Left lobe of liver (tissue), 2 donors: ENCODE measurements at regions not wholly inside any gene's neighbourhood (a gene's known extent, or its start where the extent isn't known, plus 50 kb on each side); places are given as distances from the start of the nearest gene placed in this dataset.

Source experiments
- ATAC-seq: fragments of 200-7000 bp; cut with Tn5 transposase; one replicate; pipeline ENCODE4 v1.9.1; 2020; ENCODE audit warnings: mild to moderate bottlenecking, moderate library complexity
- DNase-seq: peaks from one replicate; pipeline ENCODE4 v3.0.0-alpha.2; 2020; ENCODE audit warnings: low spot score
- donor health status: DM: no; HTN: no; CAD: no; lungs with moderate emphysema.
- donor health status: DM: no; HTN: yes; CAD: no.

DNA sequence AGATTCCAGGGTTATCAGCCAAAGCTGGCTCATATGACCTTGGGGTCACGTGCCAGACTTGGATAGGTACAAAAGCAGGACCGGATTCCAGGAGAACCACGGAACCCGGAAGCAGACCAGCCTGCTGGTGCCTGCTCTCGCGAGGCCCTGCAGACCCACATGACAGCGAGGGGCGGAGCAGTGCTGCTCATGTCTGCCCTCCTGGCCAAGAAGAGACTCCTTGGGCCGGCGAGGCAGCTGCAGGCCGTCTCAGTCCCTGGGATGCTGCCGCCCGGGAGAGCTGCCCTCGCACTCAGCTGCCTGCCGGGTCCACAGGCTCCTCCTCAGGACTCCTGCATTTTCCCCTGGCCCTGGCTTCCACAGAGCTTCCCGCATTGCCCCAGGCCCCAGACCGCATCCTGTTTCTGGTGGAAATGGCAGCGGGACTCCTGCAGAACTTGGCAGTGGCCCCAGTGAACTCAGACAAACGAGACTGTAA lies 739.5 kb downstream of the SOCS6 start:
- DNase-seq (no peak), ATAC-seq (no peak)

DNA sequence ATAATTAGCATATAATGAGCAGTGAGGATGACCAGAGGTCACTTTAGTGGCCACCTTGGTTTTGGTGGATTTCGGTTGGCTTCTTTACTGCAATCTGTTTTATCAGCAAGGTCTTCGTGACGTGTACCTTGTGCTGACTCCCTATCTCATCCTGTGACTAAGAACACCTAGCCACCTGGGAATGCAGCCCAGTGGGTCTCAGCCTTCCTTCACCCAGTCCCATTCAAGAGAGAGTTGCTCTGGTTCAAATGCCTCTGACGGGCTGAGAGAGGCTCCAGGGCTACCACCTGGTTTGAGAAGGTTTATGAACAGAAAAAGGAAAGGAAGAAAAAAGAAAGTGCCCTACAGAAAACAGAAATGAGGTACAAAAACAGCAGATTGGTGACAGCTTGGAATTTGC lies 738.7 kb downstream of the SOCS6 start:
- DNase-seq (no peak), ATAC-seq (no peak)

DNA sequence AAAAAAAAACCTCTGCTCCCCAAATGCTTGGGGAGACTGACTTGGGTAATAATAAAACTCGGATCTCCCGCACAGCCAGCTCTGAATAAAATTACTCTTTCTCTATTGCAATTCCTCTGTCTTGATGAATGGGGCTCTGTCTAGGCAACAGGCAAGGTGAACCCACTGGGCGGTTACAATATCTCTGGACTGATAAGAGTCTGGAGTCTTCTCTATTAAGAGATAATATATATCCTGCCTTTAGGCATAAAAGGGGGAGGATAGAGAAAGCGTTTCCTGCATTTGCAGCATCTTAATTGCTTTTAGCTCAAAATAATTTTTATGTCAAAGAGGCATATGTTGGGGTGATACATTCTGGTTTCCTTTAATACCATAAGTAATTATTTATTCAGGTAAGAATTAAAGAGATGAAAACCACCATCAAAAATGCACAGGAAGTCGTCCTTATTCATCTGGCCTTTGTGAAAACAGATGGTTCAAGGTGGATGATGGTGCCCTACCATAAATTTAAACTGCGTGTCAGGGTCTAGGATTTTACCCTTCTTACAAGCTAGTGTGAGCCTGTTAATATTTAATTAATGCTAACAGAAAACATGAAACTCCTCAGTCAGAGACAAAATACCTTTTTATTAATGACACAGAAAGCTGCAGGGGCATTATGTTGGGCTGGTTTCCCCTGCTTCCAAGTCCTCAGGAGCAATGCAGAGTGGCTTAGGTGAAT lies 736.8 kb downstream of the SOCS6 start:
- ATAC-seq (no peak), DNase-seq (no peak)

DNA sequence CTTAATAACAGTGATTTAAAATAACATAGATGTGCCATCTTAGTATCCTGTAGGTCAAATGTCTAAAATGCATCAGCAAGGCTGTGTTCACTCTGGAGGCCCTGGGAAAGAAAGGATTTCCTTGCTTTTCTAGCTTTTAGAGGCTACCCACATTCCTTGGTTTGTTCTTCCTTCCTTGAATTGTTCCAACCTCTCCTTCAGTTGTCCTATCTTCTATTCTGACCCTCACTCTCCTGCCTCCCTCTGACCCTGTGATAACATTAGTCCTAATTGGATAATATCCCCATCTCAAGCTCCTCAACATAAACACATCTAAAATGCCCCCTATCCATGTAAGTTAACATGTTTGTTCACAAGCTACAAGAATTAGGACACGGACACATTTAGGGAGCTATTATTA lies 733.5 kb downstream of the SOCS6 start:
- no peak for ATAC-seq
- DNase-seq, result no peak

DNA sequence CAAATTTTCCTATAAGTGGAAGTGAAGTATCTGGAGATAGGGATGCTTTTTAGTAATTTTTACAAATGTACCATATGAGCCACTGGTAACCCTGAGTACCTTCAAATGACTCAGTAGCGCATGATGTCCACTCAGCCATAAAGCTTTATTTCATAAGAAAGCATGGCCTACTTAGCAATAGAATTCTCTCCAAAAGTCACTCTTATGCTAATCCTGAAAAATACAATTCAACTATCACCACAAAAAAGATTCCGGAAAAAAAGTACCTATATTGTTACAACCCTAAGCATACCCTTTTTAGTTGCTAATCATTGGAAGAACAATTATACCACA lies 732.2 kb downstream of the SOCS6 start:
- DNase-seq, result no peak
- ATAC-seq, result no peak

DNA sequence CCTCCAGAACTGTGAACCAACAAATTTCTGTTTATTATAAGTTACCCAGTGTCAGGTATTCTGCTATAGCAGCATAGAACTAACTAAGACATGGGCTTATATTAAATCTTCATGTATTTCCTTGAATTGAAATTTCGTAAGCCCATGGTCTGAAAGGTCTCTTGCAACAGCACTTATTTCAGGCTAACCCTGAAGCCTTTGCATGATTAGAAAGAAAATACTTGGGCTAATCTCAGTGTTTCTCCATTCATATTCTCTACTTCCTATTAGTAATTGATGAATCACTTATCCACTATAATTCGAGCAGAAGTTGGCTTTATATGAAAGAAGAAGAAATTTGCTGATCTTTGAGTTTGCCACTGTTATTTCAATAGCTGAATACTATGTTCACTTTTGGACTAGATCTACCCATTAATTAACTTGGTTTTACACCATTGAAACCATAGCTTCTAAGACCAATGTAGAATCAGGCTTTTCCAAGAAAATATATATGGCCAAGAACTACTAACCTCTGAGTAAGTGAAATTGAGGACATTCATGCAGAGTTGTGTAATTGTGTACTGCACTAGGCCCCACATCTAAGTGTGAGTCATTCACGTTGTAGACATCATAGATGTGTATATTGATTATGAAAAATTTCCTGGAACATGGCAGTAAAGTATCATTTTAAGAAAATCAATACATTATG lies 731.6 kb downstream of the SOCS6 start:
- DNase-seq, result no peak

DNA sequence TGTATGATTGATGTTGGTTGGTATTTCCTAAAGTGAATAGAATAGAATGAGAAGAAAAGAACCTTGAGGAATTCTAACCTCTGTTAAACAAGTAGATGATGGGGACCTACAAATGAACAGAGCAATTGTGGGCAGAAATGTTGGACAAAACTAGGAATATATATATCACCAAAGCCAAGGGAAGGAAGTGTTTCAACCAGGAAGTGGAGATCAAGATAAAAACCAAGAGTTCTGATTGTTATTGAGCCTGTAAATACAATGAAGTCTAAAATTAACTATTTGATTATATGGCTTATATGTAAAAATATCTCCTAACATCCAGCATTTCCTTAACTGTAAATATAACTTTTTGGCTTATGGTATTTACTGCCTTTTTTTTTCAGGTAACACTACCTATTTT lies 730.0 kb downstream of the SOCS6 start:
- DNase-seq, result no peak
- ATAC-seq, result no peak

More for the DNA sequence above, 731.6 kb downstream of the SOCS6 start:
- no peak for ATAC-seq

DNA sequence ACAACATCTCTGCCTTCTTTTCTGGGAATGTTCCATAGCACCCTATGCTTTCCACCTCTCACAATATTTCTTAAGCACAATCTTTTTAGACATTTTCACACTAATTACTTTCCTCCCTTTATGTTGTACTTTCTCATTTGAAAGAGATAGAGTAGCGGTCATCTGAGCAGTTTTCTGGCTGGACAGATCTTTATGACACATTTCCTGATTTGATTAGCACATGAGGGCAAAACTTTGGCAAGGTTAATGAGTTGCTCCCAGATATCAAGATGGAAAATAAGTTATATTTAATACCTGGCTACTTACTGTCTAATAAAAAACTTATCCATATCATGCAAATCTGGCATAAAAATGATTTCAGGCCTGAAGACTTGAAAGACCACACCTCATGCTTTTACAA lies 723.9 kb downstream of the SOCS6 start:
- DNase-seq (no peak), ATAC-seq (no peak)

DNA sequence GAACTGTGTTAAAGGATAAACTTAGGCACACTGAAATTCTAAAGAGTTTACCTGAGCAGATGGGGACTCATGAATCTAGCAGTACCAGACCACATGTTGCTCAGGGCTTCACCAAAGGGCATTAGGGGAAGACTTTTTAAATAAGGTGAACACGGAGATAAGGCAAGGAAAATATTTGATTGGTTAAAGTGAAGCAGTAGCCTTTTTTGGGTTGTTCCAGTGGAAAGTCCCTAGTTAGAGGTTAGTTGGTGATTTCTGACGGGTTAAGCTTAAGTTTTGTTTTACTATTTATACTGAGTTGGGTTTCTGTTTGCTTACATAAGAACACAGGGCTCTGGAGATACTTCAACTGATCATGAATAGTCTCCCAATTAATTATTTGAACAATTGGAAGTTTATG lies 722.5 kb downstream of the SOCS6 start:
- DNase-seq (no peak), ATAC-seq (no peak)

DNA sequence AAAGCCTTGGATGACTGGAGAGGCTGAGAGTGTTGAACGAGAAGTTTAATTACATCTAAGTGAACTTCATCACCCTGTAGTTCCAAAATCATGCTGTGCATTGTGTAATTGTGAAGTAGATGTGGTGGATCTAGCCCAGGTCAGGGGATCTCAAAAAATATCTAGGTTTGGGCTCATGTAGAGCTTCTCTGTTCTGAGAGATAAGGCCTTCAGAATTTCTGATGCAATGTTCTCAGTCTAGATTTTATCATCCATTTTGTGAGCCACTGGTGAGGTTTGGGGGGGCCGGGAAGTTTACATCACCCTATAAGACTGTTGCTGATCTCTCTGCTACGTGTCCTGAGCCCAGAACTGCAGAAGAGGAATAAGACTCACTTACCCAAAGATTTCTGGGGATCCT lies 719.4 kb downstream of the SOCS6 start:
- ATAC-seq (no peak), DNase-seq (no peak)

DNA sequence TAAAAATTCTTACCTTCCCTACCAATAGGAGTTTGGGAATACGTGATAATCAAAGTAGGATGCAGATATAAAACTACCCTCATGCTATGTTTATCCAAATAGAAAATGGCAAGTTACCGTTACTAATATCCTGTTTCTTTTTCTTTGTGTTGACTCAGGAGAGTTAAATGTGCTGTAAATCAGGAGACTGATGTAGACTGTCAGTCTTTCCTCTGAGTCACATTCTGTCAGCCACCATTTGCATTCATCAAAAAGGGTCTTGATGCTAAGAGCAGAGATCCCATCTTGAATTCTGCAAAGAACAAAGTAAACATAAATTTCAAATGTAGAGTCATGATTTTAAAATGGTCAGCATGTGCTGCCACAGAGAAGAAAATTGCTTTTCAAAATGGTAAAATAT lies 712.8 kb downstream of the SOCS6 start:
- ATAC-seq (no peak), DNase-seq (no peak)

DNA sequence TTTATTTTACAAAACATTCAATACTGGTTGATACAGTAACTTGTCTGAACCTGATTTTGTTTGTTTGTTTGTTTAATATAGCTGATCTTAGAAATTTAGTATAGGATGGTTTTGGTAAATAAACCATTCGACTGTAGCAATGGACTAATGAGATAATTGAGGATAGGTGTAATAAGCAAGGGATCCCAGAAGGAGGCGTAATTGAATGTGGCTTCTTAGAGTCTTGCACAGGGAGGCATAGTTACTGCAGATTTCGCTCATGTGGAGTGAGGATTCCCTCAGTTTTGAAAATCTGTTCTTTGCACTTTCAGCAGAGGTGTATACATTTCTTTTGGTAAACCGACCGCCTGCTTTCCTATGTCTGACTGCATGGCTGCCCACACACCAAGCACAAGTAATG lies 709.6 kb downstream of the SOCS6 start:
- DNase-seq, result no peak
- no peak for ATAC-seq

DNA sequence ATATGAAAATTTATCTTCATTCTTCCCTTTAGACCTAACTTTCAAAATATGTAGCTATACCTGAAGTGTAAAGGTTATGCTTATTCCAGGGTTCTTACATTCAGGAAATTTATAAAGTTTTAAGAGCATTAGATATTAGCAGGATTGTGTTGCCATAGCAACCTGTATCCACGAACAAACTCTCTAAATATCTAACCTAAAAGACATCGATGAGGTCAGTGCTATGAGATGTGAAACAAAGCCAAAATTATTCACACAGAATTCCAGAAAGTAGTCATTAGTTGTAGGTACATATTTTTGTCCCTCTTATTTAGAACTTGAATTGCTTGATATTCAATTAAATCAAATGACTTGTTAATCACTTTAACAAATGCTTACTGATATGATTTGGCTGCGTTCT lies 705.3 kb downstream of the SOCS6 start:
- ATAC-seq, result no peak

DNA sequence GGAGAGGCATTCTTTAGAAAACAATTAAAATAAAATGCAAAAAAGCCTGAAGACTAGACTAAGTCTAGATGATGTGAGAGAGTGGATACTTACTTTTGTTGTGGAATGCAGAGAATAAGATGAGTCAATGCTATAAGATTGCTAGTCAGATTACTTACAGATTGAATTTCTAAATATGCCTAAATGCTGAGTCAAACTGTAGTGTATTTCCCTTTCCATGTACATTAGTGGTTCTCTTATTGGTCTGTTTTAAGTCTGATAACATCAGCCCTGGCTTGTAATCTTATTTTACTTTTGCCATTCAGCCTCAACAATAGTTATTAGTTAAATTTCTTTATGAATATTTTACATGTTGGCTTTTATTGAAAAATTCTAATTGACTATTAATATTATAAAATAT lies 702.7 kb downstream of the SOCS6 start:
- no peak for DNase-seq
- ATAC-seq, result no peak

More for the DNA sequence above, 705.3 kb downstream of the SOCS6 start:
- DNase-seq, result no peak

DNA sequence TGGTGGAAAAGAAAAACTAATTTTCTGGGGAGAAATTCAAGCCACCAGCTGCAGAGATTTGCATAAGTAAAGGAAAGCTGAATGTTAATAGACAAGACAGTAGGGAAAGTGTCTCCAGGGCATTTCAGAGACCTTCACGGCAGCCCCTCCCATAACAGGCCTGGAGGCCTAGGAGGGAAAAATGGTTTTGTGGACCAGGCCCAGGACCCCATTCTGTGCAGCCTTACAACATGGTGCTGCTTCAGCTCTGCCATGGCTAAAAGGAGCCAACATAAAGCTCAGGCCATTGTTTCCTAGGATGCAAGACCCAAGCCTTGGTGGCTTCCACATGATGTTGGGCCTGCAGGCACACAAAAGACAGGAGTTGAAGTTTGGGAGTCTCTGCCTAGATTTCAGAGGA lies 697.1 kb downstream of the SOCS6 start:
- no peak for ATAC-seq
- no peak for DNase-seq

DNA sequence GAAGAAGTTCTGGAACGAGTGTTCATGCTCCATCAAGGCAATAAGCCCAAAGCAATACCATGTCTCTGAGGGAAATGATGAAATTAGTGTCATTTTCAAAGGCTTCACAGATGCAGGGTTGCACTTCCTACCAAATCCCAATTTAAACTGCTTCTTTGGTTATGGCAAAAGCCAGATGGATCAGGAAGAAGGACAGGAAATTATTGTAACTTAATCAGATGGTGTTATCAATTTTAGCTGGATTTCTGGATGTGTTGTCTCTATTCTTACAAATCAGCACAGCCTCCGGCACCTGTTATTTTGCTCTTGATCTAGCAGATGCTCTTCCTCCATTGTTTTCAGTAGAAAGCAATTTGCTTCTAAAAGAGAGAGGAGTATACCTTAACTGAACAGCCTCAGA lies 693.4 kb downstream of the SOCS6 start:
- no peak for DNase-seq
- no peak for ATAC-seq

DNA sequence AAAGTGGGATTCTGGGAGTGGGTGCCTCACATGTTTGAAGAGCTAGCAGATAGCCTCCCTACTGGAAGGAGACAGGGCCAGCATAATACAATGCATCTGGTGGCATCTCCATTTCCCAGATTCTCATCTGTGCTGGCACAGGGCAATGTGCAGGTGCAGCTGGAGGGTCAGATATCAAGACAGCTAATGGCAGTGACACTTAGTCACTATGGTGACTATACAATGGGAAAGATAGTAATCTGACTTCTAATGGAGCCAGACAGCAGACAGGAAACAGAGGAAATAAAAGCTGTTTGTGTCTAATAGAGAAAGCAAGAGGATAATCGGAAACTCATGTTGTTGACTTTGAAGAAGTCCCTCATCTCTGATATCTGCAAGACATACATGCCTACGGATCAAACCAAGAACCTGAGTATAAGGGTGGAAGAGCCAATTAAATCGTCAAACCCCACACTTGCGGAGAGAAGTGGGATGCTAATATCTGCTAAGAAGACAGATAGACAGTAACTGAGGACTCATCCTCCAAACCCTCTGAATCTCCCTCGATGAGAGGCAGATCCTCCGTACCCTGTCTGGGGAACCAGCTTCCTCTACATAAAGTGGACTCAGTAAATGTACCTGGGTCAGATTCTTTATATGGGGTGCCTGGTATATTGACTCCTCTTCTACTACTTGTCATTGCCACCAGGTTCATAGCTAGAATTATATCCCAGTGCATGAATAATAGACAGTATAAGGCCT lies 692.7 kb downstream of the SOCS6 start:
- ATAC-seq (no peak), DNase-seq (no peak)

DNA sequence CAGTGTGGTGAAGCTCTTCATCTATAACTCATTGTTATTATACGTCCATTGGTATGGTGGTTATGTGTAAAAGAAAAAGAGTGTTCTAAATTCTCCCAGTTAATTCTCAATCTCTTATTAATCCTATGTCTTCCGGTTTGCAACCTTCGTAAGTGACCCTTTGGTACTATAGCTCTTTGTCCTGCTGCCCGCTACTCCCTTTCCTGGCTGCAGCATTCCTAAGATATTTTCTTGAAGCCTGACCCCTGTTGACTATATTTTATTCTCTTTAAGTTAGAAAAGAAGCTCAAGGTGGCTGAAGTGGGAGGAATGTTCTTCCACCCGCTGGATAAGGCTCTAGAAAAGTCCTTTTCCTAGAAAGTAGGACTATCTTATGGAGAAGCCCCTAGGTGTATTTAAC lies 684.8 kb downstream of the SOCS6 start:
- DNase-seq (no peak), ATAC-seq (no peak)

DNA sequence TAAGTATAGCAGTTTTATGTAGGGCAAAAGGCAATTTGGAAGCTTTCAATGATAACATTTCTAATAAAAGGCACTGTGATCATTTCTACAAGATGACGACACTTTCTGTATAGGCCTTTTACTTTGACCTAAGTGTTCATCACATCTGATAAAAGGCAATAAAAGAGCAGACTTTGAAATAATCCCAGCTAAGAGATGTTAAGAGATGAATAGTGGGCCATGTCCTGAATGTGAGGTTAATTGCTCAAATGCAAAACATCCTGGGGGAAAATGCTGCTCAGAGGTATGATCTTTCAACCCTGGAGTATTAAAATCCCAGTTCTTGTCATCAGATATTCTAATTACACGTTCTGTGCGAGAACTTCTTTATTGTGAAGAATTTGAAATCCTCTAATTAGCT lies 677.6 kb downstream of the SOCS6 start:
- ATAC-seq (no peak), DNase-seq (no peak)

DNA sequence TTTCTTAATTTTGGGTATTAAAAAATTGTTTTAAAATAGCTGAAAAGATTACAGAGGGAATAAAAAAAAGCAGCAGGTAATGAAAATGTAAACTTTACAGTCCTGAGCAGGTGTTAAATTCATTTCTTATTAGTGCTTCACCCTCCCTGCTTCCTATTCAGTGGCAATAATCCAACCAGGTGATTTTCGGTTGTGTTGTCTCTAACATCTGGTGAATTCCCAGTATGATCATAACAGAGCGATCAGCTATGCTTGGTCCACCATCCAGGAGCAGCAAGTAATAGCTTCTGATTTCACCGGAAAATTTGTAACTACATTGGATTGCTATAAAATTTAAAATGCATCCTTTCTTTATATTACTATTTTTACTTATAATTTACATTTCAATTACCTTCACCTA lies 673.1 kb downstream of the SOCS6 start:
- DNase-seq (no peak), ATAC-seq (no peak)

DNA sequence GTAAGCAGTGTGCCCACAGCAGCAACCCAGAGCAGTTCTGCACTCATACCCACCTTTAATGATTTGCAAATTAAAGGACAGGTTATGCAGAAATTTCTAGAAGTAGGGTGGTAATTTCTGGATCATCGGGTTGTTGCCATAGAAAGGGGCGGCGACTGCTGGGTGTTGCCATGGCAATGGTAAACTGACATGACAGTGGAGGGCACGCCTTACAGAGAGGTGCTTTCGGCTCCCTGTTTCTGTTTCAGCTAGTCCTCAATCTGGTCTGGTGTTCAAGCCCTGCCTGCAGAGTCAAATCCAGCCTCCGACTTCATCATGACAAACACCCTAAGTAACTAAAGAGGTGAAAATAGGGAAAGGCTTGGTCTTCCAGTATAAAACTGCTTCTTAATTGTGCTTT lies 667.7 kb downstream of the SOCS6 start:
- DNase-seq (no peak), ATAC-seq (no peak)

DNA sequence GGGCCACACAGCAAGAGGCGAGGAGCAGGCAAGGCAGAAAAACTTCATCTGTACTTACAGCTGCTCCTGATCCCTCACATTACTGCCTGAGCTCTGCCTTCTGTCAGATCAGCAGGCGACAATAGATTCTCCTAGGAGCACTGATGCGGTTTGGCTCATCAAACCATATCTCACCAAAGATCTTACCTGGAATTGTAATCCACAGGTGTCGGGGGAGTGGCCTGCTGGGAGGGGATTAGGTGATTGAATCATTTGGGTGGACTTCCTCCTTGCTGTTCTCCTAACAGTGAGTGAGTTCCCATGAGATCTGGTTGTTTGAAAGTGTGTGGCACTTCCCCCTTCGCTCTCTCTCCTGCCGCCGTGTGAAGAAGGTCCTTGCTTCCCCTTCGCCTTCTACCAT lies 647.3 kb downstream of the SOCS6 start:
- no peak for DNase-seq

More for the DNA sequence above, 647.3 kb downstream of the SOCS6 start:
- no peak for ATAC-seq
